KMS-11 (cell line): ENCODE measurements at regions not wholly inside any gene's neighbourhood (a gene's known extent, or its start where the extent isn't known, plus 50 kb on each side); places are given as distances from the start of the nearest gene placed in this dataset.

Experiments
- H2AFZ ChIP-seq: fragments of 200-600 bp; sonication (generic); 2 replicates; pipeline ENCODE4 v1.6.1; 2016; ENCODE audit warnings: antibody characterized with exemption, mixed run types, low read depth
- H3K27ac ChIP-seq: fragments of 200-600 bp; sonication (generic); 2 replicates; pipeline ENCODE4 v1.6.1; 2016; ENCODE audit warnings: mild to moderate bottlenecking, mixed run types
- H3K27me3 ChIP-seq: fragments of 200-600 bp; sonication (generic); 2 replicates; pipeline ENCODE4 v1.6.1; 2017; ENCODE audit warnings: mild to moderate bottlenecking, low read depth, mixed run types, moderate library complexity; ENCODE audit not compliant: insufficient read depth
- H3K36me3 ChIP-seq: fragments of 200-600 bp; sonication (generic); 2 replicates; pipeline ENCODE4 v1.6.1; 2017; ENCODE audit warnings: mild to moderate bottlenecking, mixed run types; ENCODE audit not compliant: insufficient read depth
- H3K4me1 ChIP-seq: fragments of 200-600 bp; sonication (generic); 2 replicates; pipeline ENCODE4 v1.6.1; 2016; ENCODE audit warnings: mild to moderate bottlenecking, low read depth, mixed run types; ENCODE audit not compliant: poor library complexity, severe bottlenecking
- H3K4me2 ChIP-seq: fragments of 200-600 bp; sonication (generic); 2 replicates; pipeline ENCODE4 v1.7.0; 2016; ENCODE audit warnings: mild to moderate bottlenecking, mixed run types
- H3K4me3 ChIP-seq: fragments of 200-600 bp; sonication (generic); IDR thresholded peaks from 2 replicates; pipeline ENCODE4 v1.6.1; 2017; ENCODE audit warnings: low read depth, low read length, mixed read lengths; ENCODE audit not compliant: insufficient read depth
- H3K79me2 ChIP-seq: fragments of 200-600 bp; sonication (generic); 2 replicates; pipeline ENCODE4 v1.6.1; 2016; ENCODE audit warnings: low read depth, mixed run types; ENCODE audit not compliant: insufficient read depth
- H3K9ac ChIP-seq: fragments of 200-600 bp; sonication (generic); 2 replicates; pipeline ENCODE4 v1.6.1; 2016; ENCODE audit warnings: mild to moderate bottlenecking, mixed run types
- H4K20me1 ChIP-seq: fragments of 200-600 bp; sonication (generic); 2 replicates; pipeline ENCODE4 v1.6.1; 2016; ENCODE audit warnings: mild to moderate bottlenecking, mixed run types; ENCODE audit not compliant: insufficient read depth
- TF ChIP-seq, protein P1 (sequence below): fragments of 200-600 bp; sonication (generic); conservative IDR thresholded peaks from 2 replicates; pipeline ENCODE4 v1.6.1; 2017; ENCODE audit warnings: low read depth, mild to moderate bottlenecking, antibody characterized with exemption, low read length, moderate library complexity, mixed read lengths

DNA sequence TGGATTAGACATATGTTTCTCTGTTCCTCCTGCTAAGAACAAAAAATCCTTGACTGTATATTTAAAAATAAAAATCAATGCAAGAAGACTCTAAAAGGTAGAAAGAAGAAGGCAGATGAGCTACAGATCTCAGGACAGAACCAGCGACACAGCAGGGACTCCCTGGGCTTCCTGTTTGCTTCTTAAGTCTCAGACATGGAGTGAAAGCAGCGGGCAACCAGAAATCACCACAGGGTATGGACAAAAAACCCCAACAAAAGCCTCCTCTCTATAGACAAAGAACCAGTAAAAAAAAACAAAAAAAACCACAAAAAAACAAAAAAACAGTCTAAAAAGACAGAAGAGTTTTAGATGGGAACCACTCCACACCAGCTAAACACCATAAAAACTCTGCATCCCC lies 971.0 kb upstream of the GYPC start:
- Histone ChIP-seq H2AFZ (no peak overlapping the region), H3K4me3 (no peak overlapping the region), H4K20me1 (no peaks in the 10 kb centered on the region), H3K79me2 (no peaks in the 10 kb centered on the region), H3K4me1 (no peaks in the 10 kb centered on the region), H3K4me2 (no peak overlapping the region), H3K9ac (no peak overlapping the region), H3K36me3 (no peaks in the 10 kb centered on the region), H3K27me3 (no peaks in the 10 kb centered on the region), H3K27ac (no peak overlapping the region)
- TF ChIP-seq, protein P1, sequence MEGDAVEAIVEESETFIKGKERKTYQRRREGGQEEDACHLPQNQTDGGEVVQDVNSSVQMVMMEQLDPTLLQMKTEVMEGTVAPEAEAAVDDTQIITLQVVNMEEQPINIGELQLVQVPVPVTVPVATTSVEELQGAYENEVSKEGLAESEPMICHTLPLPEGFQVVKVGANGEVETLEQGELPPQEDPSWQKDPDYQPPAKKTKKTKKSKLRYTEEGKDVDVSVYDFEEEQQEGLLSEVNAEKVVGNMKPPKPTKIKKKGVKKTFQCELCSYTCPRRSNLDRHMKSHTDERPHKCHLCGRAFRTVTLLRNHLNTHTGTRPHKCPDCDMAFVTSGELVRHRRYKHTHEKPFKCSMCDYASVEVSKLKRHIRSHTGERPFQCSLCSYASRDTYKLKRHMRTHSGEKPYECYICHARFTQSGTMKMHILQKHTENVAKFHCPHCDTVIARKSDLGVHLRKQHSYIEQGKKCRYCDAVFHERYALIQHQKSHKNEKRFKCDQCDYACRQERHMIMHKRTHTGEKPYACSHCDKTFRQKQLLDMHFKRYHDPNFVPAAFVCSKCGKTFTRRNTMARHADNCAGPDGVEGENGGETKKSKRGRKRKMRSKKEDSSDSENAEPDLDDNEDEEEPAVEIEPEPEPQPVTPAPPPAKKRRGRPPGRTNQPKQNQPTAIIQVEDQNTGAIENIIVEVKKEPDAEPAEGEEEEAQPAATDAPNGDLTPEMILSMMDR: no peak

DNA sequence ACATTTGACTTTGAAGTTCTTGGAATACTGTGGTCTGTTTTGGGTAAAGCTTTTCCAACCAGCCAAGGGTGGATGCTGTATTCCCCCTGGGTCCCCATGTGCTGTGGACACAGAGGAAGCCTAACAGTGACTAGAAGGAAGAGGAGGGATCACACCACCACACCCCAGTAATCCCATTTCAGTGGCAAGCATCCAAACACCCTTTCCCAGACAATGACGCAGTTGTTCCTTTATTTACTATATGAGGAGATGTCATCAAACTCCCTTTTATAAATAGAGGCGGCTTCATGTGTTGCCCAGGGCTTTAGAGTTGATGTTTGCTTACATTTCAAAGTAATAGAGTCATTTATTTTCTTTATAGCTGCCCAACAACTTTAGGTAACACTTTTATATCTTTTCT lies 959.4 kb upstream of the GYPC start:
- H2AFZ ChIP-seq: no peak overlapping the region
- H3K36me3 ChIP-seq: no peaks in the 10 kb centered on the region
- TF ChIP-seq, protein P1: no peak
- H3K4me2 ChIP-seq: no peak overlapping the region
- no peaks in the 10 kb centered on the region for H3K27me3 ChIP-seq
- H3K4me3 ChIP-seq: no peak overlapping the region
- no peak overlapping the region for H3K9ac ChIP-seq
- no peaks in the 10 kb centered on the region for H3K4me1 ChIP-seq
- no peaks in the 10 kb centered on the region for H4K20me1 ChIP-seq
- no peaks in the 10 kb centered on the region for H3K79me2 ChIP-seq
- H3K27ac ChIP-seq: no peak overlapping the region

DNA sequence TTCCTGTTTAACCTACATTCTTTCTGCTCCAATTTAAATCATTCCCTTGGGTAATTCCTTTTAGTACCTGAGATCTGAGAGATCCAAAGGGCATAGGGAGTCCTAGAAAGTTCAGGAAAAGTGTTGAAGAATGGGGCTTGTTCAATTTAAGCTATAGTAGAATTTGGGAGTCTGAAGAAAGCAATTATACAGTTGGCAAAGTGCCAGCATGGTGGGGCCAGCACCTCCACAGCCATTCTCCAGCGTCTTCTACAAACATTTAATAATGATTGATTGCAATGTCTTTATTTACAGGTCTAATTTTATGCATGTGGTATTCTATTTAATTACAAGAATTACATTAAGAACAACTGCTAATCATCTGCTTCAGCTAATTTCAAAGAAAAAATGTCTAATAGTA lies 957.7 kb upstream of the GYPC start:
- no peak overlapping the region for H3K4me2 ChIP-seq
- no peaks in the 10 kb centered on the region for H3K79me2 ChIP-seq
- no peak overlapping the region for H3K9ac ChIP-seq
- TF ChIP-seq, protein P1: no peak
- no peak overlapping the region for H2AFZ ChIP-seq
- H3K36me3 ChIP-seq: no peaks in the 10 kb centered on the region
- H4K20me1 ChIP-seq: no peaks in the 10 kb centered on the region
- H3K4me1 ChIP-seq: no peaks in the 10 kb centered on the region
- no peak overlapping the region for H3K4me3 ChIP-seq
- H3K27me3 ChIP-seq: no peaks in the 10 kb centered on the region
- no peak overlapping the region for H3K27ac ChIP-seq

DNA sequence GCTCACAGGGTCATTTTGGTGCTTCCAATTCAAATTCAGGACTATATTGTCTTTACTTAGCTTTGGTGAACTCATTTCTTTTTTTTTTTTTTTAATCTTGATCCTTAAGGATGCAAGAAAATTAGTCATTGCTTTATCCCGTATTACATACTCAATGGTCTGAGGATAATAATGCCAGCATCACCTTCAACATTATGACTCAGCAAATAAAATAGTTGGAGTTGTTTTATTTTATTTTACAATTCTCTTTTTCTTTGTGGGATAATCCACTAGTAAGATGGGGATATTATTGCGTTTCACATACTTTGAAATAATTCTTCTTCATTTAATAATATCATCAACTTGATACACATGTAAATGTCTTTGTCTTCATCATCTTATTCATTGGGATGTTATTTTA lies 954.9 kb upstream of the GYPC start:
- H3K4me2 ChIP-seq: no peak overlapping the region
- no peaks in the 10 kb centered on the region for H3K27me3 ChIP-seq
- no peaks in the 10 kb centered on the region for H3K36me3 ChIP-seq
- no peak overlapping the region for H3K9ac ChIP-seq
- no peaks in the 10 kb centered on the region for H3K79me2 ChIP-seq
- TF ChIP-seq, protein P1: no peak
- H2AFZ ChIP-seq: no peak overlapping the region
- no peak overlapping the region for H3K27ac ChIP-seq
- H3K4me1 ChIP-seq: no peaks in the 10 kb centered on the region
- H3K4me3 ChIP-seq: no peak overlapping the region
- no peaks in the 10 kb centered on the region for H4K20me1 ChIP-seq

DNA sequence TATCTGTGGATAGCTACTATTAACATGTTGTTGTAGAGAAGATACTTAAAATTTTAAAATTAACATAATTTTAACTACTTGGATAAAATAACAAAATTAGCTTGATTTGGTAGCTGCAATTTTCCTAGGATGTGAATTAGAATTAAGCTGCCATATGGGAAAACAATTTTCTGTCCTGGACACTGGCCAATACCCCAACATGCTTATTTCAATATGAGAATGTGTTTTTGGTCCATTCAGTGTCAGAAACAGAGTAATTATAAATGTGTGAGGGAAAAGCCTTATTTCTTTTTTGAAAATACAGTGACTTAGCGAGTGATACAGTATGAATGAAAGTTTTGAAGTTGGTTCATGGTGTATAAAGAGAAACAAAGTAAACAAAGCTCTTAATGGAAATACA lies 948.3 kb upstream of the GYPC start:
- H3K27ac ChIP-seq: no peak overlapping the region
- H3K36me3 ChIP-seq: no peaks in the 10 kb centered on the region
- TF ChIP-seq, protein P1: no peak
- no peaks in the 10 kb centered on the region for H3K79me2 ChIP-seq
- H3K4me2 ChIP-seq: no peak overlapping the region
- H3K9ac ChIP-seq: no peak overlapping the region
- H4K20me1 ChIP-seq: no peaks in the 10 kb centered on the region
- H2AFZ ChIP-seq: no peak overlapping the region
- H3K27me3 ChIP-seq: no peaks in the 10 kb centered on the region
- no peak overlapping the region for H3K4me3 ChIP-seq
- no peaks in the 10 kb centered on the region for H3K4me1 ChIP-seq
